Tibial nerve (tissue), 4 donors: ENCODE measurements at regions not wholly inside any gene's neighbourhood (a gene's known extent, or its start where the extent isn't known, plus 50 kb on each side); places are given as distances from the start of the nearest gene placed in this dataset.

ENCODE experiments used
- DNase-seq, 2 donors: peaks; one replicate each; pipeline ENCODE4 v3.0.0-alpha.2; 2019; ENCODE audit warnings: low spot score in 2 of 2
- H3K27ac ChIP-seq, 4 donors: fragments of 200-600 bp; sonication (generic) in 3 of 4; one replicate each; pipeline ENCODE4 v1.5.1; 2017 to 2019; ENCODE audit warnings: mild to moderate bottlenecking in 1 of 4
- H3K27me3 ChIP-seq, 2 donors: fragments of 200-600 bp; sonication (generic) in 1 of 2; one replicate each; pipeline versions ENCODE4 v1.5.1 to v1.6.0; 2017 to 2019
- H3K36me3 ChIP-seq, 3 donors: fragments of 200-600 bp; sonication (generic); one replicate each; pipeline ENCODE4 v1.5.1; 2018 to 2019
- H3K4me1 ChIP-seq, 4 donors: fragments of 200-600 bp; sonication (generic) in 3 of 4; one replicate each; pipeline ENCODE4 v1.5.1; 2017 to 2019
- H3K4me3 ChIP-seq, 4 donors: fragments of 200-600 bp; sonication (generic) in 3 of 4; one replicate each; pipeline ENCODE4 v1.5.1; 2017 to 2019; ENCODE audit warnings: mild to moderate bottlenecking in 1 of 4, moderate library complexity in 1 of 4
- H3K9me3 ChIP-seq, 4 donors: fragments of 200-600 bp; sonication (generic) in 3 of 4; one replicate each; pipeline ENCODE4 v1.5.1; 2017 to 2019
- CTCF ChIP-seq, 5 experiments: fragments of 200-600 bp in 3 of 5; fragments of 450-650 bp in 2 of 5; sonication (generic) in 3 of 5; IDR thresholded peaks; one replicate each; pipeline ENCODE4 v1.5.1; 2016 to 2019; ENCODE audit warnings: antibody characterized with exemption in 5 of 5, mild to moderate bottlenecking in 3 of 5, moderate library complexity in 2 of 5
- EP300 ChIP-seq, 2 donors: sonication (generic); formaldehyde crosslinking; IDR thresholded peaks; one replicate each; pipeline ENCODE4 v1.6.1; 2017; ENCODE audit warnings: antibody characterized with exemption in 2 of 2, mild to moderate bottlenecking in 1 of 2
- POLR2A ChIP-seq, 2 donors: fragments of 450-650 bp; IDR thresholded peaks; one replicate each; pipeline ENCODE4 v1.6.1; 2017; ENCODE audit warnings: antibody characterized with exemption in 2 of 2, mild to moderate bottlenecking in 2 of 2, moderate library complexity in 2 of 2
- WGBS, 2 donors: methylation state at CpG; one replicate each; pipeline ENCODE4 v1.1.5; 2018; 5-methylcytosine and 5-hydroxymethylcytosine counted together

- no peaks in the 10 kb centered on the region for H3K36me3 ChIP-seq
- no peaks in the 10 kb centered on the region for H3K9me3 ChIP-seq
- no peaks in the 10 kb centered on the region for H3K27me3 ChIP-seq
- no peak overlapping the region for H3K27ac ChIP-seq
- no peak for TF ChIP-seq EP300 (IDR thresholded peaks at IDR 0.05)
- TF ChIP-seq CTCF (IDR thresholded peaks at IDR 0.05), result no peak
- no peak for TF ChIP-seq POLR2A (IDR thresholded peaks at IDR 0.05)
- H3K4me3 ChIP-seq, result no peak overlapping the region
- DNase-seq, result no peak
- 87 to 93% methylated on average over 3 of the region's 3 CpGs for WGBS, 2 donors
- peaks cover 0 to 39% (median 15%) of the 10 kb centered on the region in 4 donors for H3K4me1 ChIP-seq
Measured at GRCh38 chr12:105823810-105824209, 314.9 kb downstream of the NUAK1 start.

- no peak for DNase-seq
- H3K27ac ChIP-seq, result no peak overlapping the region
Measured at GRCh38 chr12:105825141-105825540, 313.6 kb downstream of the NUAK1 start.

GRCh38 chr12:105831372-105831771, 307.4 kb downstream of the NUAK1 start:
- WGBS, 2 donors, result 90 to 97% methylated on average over 3 of the region's 3 CpGs
- DNase-seq, result no peak
- Histone ChIP-seq H3K27me3 (no peaks in the 10 kb centered on the region), H3K4me1 (no peaks in the 10 kb centered on the region), H3K9me3 (no peaks in the 10 kb centered on the region), H3K36me3 (no peaks in the 10 kb centered on the region), H3K27ac (no peak overlapping the region), H3K4me3 (no peak overlapping the region)
- TF ChIP-seq POLR2A (IDR thresholded peaks at IDR 0.05) (no peak), CTCF (IDR thresholded peaks at IDR 0.05) (no peak), EP300 (IDR thresholded peaks at IDR 0.05) (no peak)

More at GRCh38 chr12:105825141-105825540, 313.6 kb downstream of the NUAK1 start:
- 47 to 49% methylated on average over 5 of the region's 5 CpGs for WGBS, 2 donors
- no peak for TF ChIP-seq CTCF (IDR thresholded peaks at IDR 0.05)
- TF ChIP-seq EP300 (IDR thresholded peaks at IDR 0.05), result no peak
- no peak for TF ChIP-seq POLR2A (IDR thresholded peaks at IDR 0.05)
- Histone ChIP-seq H3K4me3 (no peak overlapping the region), H3K27me3 (no peaks in the 10 kb centered on the region), H3K9me3 (no peaks in the 10 kb centered on the region), H3K4me1 (peaks cover 0 to 27% (median 11%) of the 10 kb centered on the region in 4 donors), H3K36me3 (no peaks in the 10 kb centered on the region)

DNA sequence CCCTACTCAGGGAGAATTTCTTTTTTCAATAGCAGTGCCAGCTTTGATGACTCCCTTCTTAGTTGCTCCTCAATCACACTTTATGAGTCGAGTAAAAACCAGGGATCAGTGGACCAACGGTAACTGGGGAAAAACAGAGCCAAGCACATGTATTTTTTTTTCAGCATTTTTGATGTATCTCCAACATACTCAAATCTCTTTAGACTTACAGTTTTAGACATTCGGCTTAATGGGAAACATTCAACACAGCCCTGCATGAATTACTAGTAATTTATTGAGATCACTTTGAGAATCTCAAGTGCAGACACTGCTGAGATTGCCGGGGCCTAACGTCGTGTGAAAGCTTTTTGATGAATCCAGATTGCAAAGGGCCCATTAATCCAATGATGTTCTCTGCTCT, 306.7 kb downstream of the NUAK1 start:
- H3K4me3 ChIP-seq, result no peak overlapping the region
- H3K27ac ChIP-seq, result no peak overlapping the region
- H3K36me3 ChIP-seq, result no peaks in the 10 kb centered on the region
- H3K9me3 ChIP-seq, result no peaks in the 10 kb centered on the region
- no peak for TF ChIP-seq EP300 (IDR thresholded peaks at IDR 0.05)
- no peak for TF ChIP-seq CTCF (IDR thresholded peaks at IDR 0.05)
- TF ChIP-seq POLR2A (IDR thresholded peaks at IDR 0.05), result no peak
- 74 to 77% methylated on average over 6 of the region's 6 CpGs for whole genome bisulfite sequencing, 2 donors
- no peaks in the 10 kb centered on the region for H3K27me3 ChIP-seq
- H3K4me1 ChIP-seq, result no peaks in the 10 kb centered on the region
- no peak for DNase-seq

DNA sequence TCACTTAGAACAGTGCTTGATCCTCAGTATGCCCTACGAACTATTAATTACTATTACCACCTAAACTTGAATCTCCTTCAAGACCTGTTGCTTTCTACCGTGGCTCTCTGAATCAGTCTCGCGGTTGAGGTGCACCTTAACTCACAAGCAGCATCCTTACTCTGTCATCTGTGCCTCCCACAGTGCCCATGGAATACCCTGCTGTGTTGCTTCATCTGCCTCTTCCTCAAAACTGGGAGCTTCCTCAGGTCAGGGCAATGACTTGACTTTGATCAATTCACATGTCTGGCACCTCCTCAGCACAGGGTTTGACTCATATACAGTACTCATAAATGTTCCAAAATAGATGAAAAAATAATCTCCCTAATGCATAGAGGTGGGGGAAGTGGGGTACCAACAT, 305.9 kb downstream of the NUAK1 start:
- H3K27me3 ChIP-seq, result no peaks in the 10 kb centered on the region
- TF ChIP-seq EP300 (IDR thresholded peaks at IDR 0.05) (no peak), CTCF (IDR thresholded peaks at IDR 0.05) (no peak), POLR2A (IDR thresholded peaks at IDR 0.05) (no peak)
- H3K4me3 ChIP-seq, result no peak overlapping the region
- 81 to 85% methylated on average over 4 of the region's 4 CpGs for whole genome bisulfite sequencing, 2 donors
- H3K9me3 ChIP-seq, result no peaks in the 10 kb centered on the region
- no peak for DNase-seq
- no peaks in the 10 kb centered on the region for H3K4me1 ChIP-seq
- H3K36me3 ChIP-seq, result no peaks in the 10 kb centered on the region
- H3K27ac ChIP-seq, result no peak overlapping the region
